K562 (cell line): ENCODE measurements at regions not wholly inside any gene's neighbourhood (a gene's known extent, or its start where the extent isn't known, plus 50 kb on each side); places are given as distances from the start of the nearest gene placed in this dataset.

Experiments
- ATAC-seq: fragments of 200-7000 bp; cut with Tn5 transposase; 3 replicates; pipeline ENCODE4 v1.9.1; 2020; ENCODE audit warnings: moderate library complexity
- BruUV-seq: library from RNA; stranded (reverse); fragments of 400-500 nt; replicated peaks from 2 replicates; lab custom pipeline; 2021; lab: Mats Ljungman, UMichigan
- CTCF ChIA-PET: fragments of 300-600 bp; formaldehyde crosslinking; extraction: SDS; loops from one replicate; lab custom pipeline; 2021; ENCODE audit warnings: low intra/inter-chr PET ratio; lab: Yijun Ruan, JAX
- POLR2A ChIA-PET: fragments of 300-600, 350-650 bp; sonication (Branson Sonifier 250); formaldehyde crosslinking; extraction: SDS; loops from one replicate; lab custom pipeline; 2021; ENCODE audit warnings: antibody characterized with exemption, inconsistent platforms; lab: Yijun Ruan, JAX
- DNase-seq, 4 experiments: peaks; one replicate each; pipeline versions ENCODE4 v3.0.0 to v3.0.0-alpha.2; 2011 to 2018; ENCODE audit warnings: low spot score in 3 of 4, mixed read lengths in 3 of 4; ENCODE audit errors: extremely low read depth in 1 of 4
- FAIRE-seq: peaks from 2 replicates; lab custom pipeline; 2011; peaks lifted over from hg19 to GRCh38; lab: Jason Lieb, UNC
- H2AFZ ChIP-seq: 2 replicates; pipeline ENCODE4 v1.6.0; 2011; ENCODE audit warnings: low read depth, low read length, control low read depth, inconsistent platforms
- H3K27ac ChIP-seq: fragments of 200-600 bp; 3 replicates; pipeline ENCODE4 v1.8.0; 2011; ENCODE audit warnings: low read depth, mild to moderate bottlenecking, control low read depth, inconsistent platforms, low read length, moderate library complexity, mixed read lengths; ENCODE audit errors: extremely low read depth
- H3K27me3 ChIP-seq, 2 experiments: fragments of 300-600 bp in 1 of 2; 2 replicates in 1 of 2; 3 replicates in 1 of 2; pipeline versions ENCODE4 v1.6.0 to v1.8.0; 2011; ENCODE audit warnings: inconsistent platforms in 2 of 2, low read length in 2 of 2, mild to moderate bottlenecking in 1 of 2, mixed read lengths in 1 of 2, moderate library complexity in 1 of 2; ENCODE audit not compliant: control insufficient read depth in 2 of 2, insufficient read depth in 2 of 2
- H3K36me3 ChIP-seq: fragments of 300-600 bp; 3 replicates; pipeline ENCODE4 v1.8.0; 2011; ENCODE audit warnings: mild to moderate bottlenecking, low read length, inconsistent platforms; ENCODE audit not compliant: control insufficient read depth, insufficient read depth
- H3K4me1 ChIP-seq, 2 experiments: fragments of 200-600 bp in 1 of 2; replicated peaks in 1 of 2; 2 replicates in 1 of 2; 3 replicates in 1 of 2; pipeline versions ENCODE4 v1.5.1 to v1.8.0; 2011; ENCODE audit warnings: inconsistent platforms in 2 of 2, low read length in 2 of 2, mild to moderate bottlenecking in 1 of 2, mixed read lengths in 1 of 2, moderate library complexity in 1 of 2; ENCODE audit not compliant: control insufficient read depth in 2 of 2, insufficient read depth in 2 of 2
- H3K4me2 ChIP-seq: 2 replicates; pipeline ENCODE4 v1.6.1; 2011; ENCODE audit warnings: low read length, control low read depth, inconsistent platforms, mixed read lengths; ENCODE audit not compliant: insufficient read depth
- H3K4me3 ChIP-seq: fragments of 200-600 bp; sonication (generic), shearing (Covaris generic); 2 replicates; pipeline ENCODE4 v1.5.1; 2016; ENCODE audit warnings: control low read depth, inconsistent platforms
- H3K79me2 ChIP-seq: fragments of 200-600 bp; 3 replicates; pipeline ENCODE4 v1.8.0; 2011; ENCODE audit warnings: low read length, inconsistent platforms; ENCODE audit not compliant: control insufficient read depth, insufficient read depth
- H3K9ac ChIP-seq, 2 experiments: 2 replicates each; pipeline versions ENCODE4 v1.6.0 to v1.6.1; 2011; ENCODE audit warnings: low read depth in 2 of 2, low read length in 2 of 2, control low read depth in 1 of 2, inconsistent platforms in 1 of 2, mild to moderate bottlenecking in 1 of 2, mixed read lengths in 1 of 2; ENCODE audit not compliant: insufficient read depth in 1 of 2
- H3K9me1 ChIP-seq: one replicate; pipeline ENCODE4 v1.6.0; 2011; ENCODE audit warnings: inconsistent platforms, mild to moderate bottlenecking, low read length, moderate library complexity; ENCODE audit not compliant: control insufficient read depth, insufficient read depth
- H3K9me3 ChIP-seq: replicated peaks from 2 replicates; pipeline ENCODE4 v1.5.1; 2011; ENCODE audit warnings: low read depth, low read length, inconsistent platforms; ENCODE audit not compliant: control insufficient read depth, insufficient read depth
- H4K20me1 ChIP-seq: replicated peaks from 2 replicates; pipeline ENCODE4 v1.6.1; 2011; ENCODE audit warnings: low read length, inconsistent platforms, mixed read lengths; ENCODE audit not compliant: control insufficient read depth, insufficient read depth
- ARID2 ChIP-seq: fragments of 450-650 bp; IDR thresholded peaks from 2 replicates; pipeline ENCODE4 v1.6.1; 2017; ENCODE audit warnings: antibody characterized with exemption, mild to moderate bottlenecking
- BRD9 ChIP-seq: fragments of 450-650 bp; IDR thresholded peaks from 2 replicates; pipeline ENCODE4 v1.6.1; 2018; ENCODE audit warnings: low read depth; ENCODE audit not compliant: partially characterized antibody
- BRF1 ChIP-seq: IDR thresholded peaks from 3 replicates; pipeline ENCODE4 v1.6.1; 2011; ENCODE audit warnings: borderline replicate concordance, mild to moderate bottlenecking; ENCODE audit not compliant: insufficient read length; ENCODE audit errors: extremely low read depth
- FOS ChIP-seq: IDR thresholded peaks from 3 replicates; pipeline ENCODE4 v1.6.1; 2011; ENCODE audit not compliant: insufficient read length; ENCODE audit errors: extremely low read depth
- FOXP1 ChIP-seq: sonication (generic); formaldehyde crosslinking; IDR thresholded peaks from 2 replicates; pipeline ENCODE4 v1.8.0; 2022; ENCODE audit warnings: mild to moderate bottlenecking, missing genetic modification reagents
- HDAC8 ChIP-seq: fragments of 450-650 bp; IDR thresholded peaks from 2 replicates; pipeline ENCODE4 v1.6.1; 2016; ENCODE audit warnings: mild to moderate bottlenecking, missing genetic modification characterization, moderate library complexity, missing compliant biosample characterization
- MIER1 ChIP-seq: fragments of 450-650 bp; IDR thresholded peaks from 2 replicates; pipeline ENCODE4 v1.6.1; 2016; ENCODE audit warnings: antibody characterized with exemption, mild to moderate bottlenecking, low read depth
- NCOA2 ChIP-seq, 2 experiments: fragments of 450-650 bp; IDR thresholded peaks; 2 replicates each; pipeline ENCODE4 v1.6.1; 2018; ENCODE audit warnings: mild to moderate bottlenecking in 2 of 2, moderate library complexity in 1 of 2; ENCODE audit not compliant: partially characterized antibody in 2 of 2
- NCOA6 ChIP-seq: fragments of 450-650 bp; IDR thresholded peaks from 2 replicates; pipeline ENCODE4 v1.6.1; 2017; ENCODE audit warnings: mild to moderate bottlenecking
- SMARCA5 ChIP-seq: fragments of 450-650 bp; IDR thresholded peaks from 2 replicates; pipeline ENCODE4 v1.6.1; 2016
- SPI1 ChIP-seq: IDR thresholded peaks from 2 replicates; pipeline ENCODE4 v1.6.1; 2011; ENCODE audit warnings: low read depth, low read length, control low read depth, borderline replicate concordance
- ZNF133 ChIP-seq: fragments of 250-450 bp; sonication (Bioruptor Pico); IDR thresholded peaks from 2 replicates; pipeline ENCODE4 v1.4.0; 2020; ENCODE audit warnings: mild to moderate bottlenecking
- ZNF197 ChIP-seq: fragments of 200-800 bp; sonication (Bioruptor generic); IDR thresholded peaks from 2 replicates; pipeline ENCODE4 v1.6.1; 2016; ENCODE audit warnings: low read depth, missing genetic modification characterization, missing compliant biosample characterization
- WGBS: fragments of 100-300 bp; shearing (Covaris generic); methylation state at CpG from one replicate; pipeline ENCODE4 v1.1.6; 2016; ENCODE audit warnings: low coverage, mixed read lengths; ENCODE audit not compliant: insufficient coverage; ENCODE audit errors: missing lambda C conversion rate; 5-methylcytosine and 5-hydroxymethylcytosine counted together
- in situ Hi-C: fragments of 300-500 bp; cut with MboI; formaldehyde crosslinking; loops from 4 replicates; pipeline ENCODE4 v1.15.0; 2018; ENCODE audit warnings: inconsistent platforms, mixed read lengths
- intact Hi-C: fragments of 100-400 bp; cut with micrococcal nuclease; formaldehyde crosslinking; loops from 2 replicates; pipeline ENCODE4 v1.14.2; 2022
- TF ChIP-seq, protein P1 (sequence below): fragments of 250-450 bp; sonication (Bioruptor Pico); IDR thresholded peaks from 2 replicates; pipeline ENCODE4 v1.4.0; 2020
- TF ChIP-seq, protein P2 (sequence below): sonication (generic); formaldehyde crosslinking; IDR thresholded peaks from 2 replicates; pipeline ENCODE4 v1.8.0; 2022; ENCODE audit warnings: mild to moderate bottlenecking, missing genetic modification reagents, borderline replicate concordance
- TF ChIP-seq, protein P3 (sequence below), 3 experiments: fragments of 200-800 bp in 1 of 3; sonication (Bioruptor generic) in 1 of 3; sonication (generic) in 1 of 3; formaldehyde crosslinking in 1 of 3; IDR thresholded peaks; 2 replicates each; pipeline versions ENCODE4 v1.6.1 to v1.8.0; 2016 to 2022; ENCODE audit warnings: mild to moderate bottlenecking in 2 of 3, missing compliant biosample characterization in 2 of 3, missing genetic modification characterization in 2 of 3, missing genetic modification reagents in 1 of 3

DNA sequence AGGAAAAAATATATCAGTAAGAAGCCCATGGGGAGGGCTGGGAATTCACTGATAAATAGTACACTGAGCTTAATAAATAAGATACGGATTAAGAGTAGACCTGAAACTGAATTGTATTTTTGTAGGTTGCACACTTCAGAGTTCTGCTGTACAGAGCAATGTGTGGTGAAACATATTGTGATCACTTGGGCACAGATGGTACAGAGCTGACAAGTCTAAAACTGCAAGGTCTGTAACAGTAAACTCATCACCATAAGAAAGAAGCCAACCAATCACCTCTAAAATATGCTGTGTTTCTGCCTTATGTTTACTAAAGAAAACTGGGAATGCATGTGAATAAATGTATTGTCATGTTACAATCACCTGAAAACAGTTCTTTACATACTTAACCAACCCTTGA is 360.7 kb downstream of the MRPL39 start:
- in situ Hi-C loops: no loop called here
- no peaks in the 10 kb centered on the region for H4K20me1 ChIP-seq
- H3K79me2 ChIP-seq: no peaks in the 10 kb centered on the region
- H3K27ac ChIP-seq: no peak overlapping the region
- WGBS: 0% methylated on average over 1 of the region's 1 CpG
- H3K4me1 ChIP-seq: no peaks in the 10 kb centered on the region
- ChIA-PET POLR2A (no interaction called here), CTCF (no interaction called here)
- no peak for ATAC-seq
- DNase-seq: no peak
- BruUV-seq: no TSS peak
- no peaks in the 10 kb centered on the region for H3K9me1 ChIP-seq
- H2AFZ ChIP-seq: no peak overlapping the region
- no peaks in the 10 kb centered on the region; the same call in 1 of the 2 replicates for H3K9me3 ChIP-seq
- H3K27me3 ChIP-seq: no peaks in the 10 kb centered on the region
- no peak overlapping the region for H3K4me2 ChIP-seq
- no peak for FAIRE-seq
- no peak overlapping the region for H3K9ac ChIP-seq
- intact Hi-C loops: no loop called here
- no peaks in the 10 kb centered on the region for H3K36me3 ChIP-seq
- H3K4me3 ChIP-seq: no peak overlapping the region
- TF ChIP-seq, protein P1, sequence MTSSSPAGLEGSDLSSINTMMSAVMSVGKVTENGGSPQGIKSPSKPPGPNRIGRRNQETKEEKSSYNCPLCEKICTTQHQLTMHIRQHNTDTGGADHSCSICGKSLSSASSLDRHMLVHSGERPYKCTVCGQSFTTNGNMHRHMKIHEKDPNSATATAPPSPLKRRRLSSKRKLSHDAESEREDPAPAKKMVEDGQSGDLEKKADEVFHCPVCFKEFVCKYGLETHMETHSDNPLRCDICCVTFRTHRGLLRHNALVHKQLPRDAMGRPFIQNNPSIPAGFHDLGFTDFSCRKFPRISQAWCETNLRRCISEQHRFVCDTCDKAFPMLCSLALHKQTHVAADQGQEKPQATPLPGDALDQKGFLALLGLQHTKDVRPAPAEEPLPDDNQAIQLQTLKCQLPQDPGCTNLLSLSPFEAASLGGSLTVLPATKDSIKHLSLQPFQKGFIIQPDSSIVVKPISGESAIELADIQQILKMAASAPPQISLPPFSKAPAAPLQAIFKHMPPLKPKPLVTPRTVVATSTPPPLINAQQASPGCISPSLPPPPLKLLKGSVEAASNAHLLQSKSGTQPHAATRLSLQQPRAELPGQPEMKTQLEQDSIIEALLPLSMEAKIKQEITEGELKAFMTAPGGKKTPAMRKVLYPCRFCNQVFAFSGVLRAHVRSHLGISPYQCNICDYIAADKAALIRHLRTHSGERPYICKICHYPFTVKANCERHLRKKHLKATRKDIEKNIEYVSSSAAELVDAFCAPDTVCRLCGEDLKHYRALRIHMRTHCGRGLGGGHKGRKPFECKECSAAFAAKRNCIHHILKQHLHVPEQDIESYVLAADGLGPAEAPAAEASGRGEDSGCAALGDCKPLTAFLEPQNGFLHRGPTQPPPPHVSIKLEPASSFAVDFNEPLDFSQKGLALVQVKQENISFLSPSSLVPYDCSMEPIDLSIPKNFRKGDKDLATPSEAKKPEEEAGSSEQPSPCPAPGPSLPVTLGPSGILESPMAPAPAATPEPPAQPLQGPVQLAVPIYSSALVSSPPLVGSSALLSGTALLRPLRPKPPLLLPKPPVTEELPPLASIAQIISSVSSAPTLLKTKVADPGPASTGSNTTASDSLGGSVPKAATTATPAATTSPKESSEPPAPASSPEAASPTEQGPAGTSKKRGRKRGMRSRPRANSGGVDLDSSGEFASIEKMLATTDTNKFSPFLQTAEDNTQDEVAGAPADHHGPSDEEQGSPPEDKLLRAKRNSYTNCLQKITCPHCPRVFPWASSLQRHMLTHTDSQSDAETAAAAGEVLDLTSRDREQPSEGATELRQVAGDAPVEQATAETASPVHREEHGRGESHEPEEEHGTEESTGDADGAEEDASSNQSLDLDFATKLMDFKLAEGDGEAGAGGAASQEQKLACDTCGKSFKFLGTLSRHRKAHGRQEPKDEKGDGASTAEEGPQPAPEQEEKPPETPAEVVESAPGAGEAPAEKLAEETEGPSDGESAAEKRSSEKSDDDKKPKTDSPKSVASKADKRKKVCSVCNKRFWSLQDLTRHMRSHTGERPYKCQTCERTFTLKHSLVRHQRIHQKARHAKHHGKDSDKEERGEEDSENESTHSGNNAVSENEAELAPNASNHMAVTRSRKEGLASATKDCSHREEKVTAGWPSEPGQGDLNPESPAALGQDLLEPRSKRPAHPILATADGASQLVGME (CRISPR knock-in tag): no peak
- TF ChIP-seq FOS: no peak
- TF ChIP-seq NCOA2 (IDR thresholded peaks at IDR 0.05; ENCODE audit: partially characterized antibody in 2 of 2): no peak
- no peak for TF ChIP-seq ZNF133 (CRISPR knock-in tag)
- TF ChIP-seq BRD9: no peak
- TF ChIP-seq, protein P2, sequence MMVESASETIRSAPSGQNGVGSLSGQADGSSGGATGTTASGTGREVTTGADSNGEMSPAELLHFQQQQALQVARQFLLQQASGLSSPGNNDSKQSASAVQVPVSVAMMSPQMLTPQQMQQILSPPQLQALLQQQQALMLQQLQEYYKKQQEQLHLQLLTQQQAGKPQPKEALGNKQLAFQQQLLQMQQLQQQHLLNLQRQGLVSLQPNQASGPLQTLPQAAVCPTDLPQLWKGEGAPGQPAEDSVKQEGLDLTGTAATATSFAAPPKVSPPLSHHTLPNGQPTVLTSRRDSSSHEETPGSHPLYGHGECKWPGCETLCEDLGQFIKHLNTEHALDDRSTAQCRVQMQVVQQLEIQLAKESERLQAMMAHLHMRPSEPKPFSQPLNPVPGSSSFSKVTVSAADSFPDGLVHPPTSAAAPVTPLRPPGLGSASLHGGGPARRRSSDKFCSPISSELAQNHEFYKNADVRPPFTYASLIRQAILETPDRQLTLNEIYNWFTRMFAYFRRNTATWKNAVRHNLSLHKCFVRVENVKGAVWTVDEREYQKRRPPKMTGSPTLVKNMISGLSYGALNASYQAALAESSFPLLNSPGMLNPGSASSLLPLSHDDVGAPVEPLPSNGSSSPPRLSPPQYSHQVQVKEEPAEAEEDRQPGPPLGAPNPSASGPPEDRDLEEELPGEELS (CRISPR knock-in tag): no peak
- TF ChIP-seq, protein P3, sequence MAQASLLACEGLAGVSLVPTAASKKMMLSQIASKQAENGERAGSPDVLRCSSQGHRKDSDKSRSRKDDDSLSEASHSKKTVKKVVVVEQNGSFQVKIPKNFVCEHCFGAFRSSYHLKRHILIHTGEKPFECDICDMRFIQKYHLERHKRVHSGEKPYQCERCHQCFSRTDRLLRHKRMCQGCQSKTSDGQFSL (CRISPR knock-in tag; IDR thresholded peaks at IDR 0.05): no peak
- TF ChIP-seq, protein P3 (tag; IDR thresholded peaks at IDR 0.05): no peak
- no peak for TF ChIP-seq ZNF197 (CRISPR knock-in tag)
- TF ChIP-seq BRF1: no peak
- TF ChIP-seq FOXP1 (CRISPR knock-in tag): no peak
- TF ChIP-seq SMARCA5: no peak
- TF ChIP-seq MIER1: no peak
- TF ChIP-seq ARID2: no peak
- no peak for TF ChIP-seq NCOA6
- no peak for TF ChIP-seq SPI1
- TF ChIP-seq HDAC8 (tag): no peak
